ENCODE measurements at regions not wholly inside any gene's neighbourhood (a gene's known extent, or its start where the extent isn't known, plus 50 kb on each side); places are given as distances from the start of the nearest gene placed in this dataset.
"Not testable (repeated sequence)": the region's sequence is repeated elsewhere in the genome, so short reads cannot be mapped to it uniquely, and the experiment has no call there.

- Histone ChIP-seq H3K4me1 (ENCODE audit: insufficient read depth, low read length, poor library complexity, severe bottlenecking) (no peaks in the 10 kb centered on the region), H2AFZ (ENCODE audit: low read length) (no peak overlapping the region), H3K4me3 (ENCODE audit: low read depth, low read length, poor library complexity, severe bottlenecking) (no peak overlapping the region), H4K20me1 (ENCODE audit: insufficient read depth, low read length) (no peaks in the 10 kb centered on the region), H3K9me2 (ENCODE audit: insufficient read depth, low read length) (no peaks in the 10 kb centered on the region), H3K9me3 (ENCODE audit: low read length) (no peaks in the 10 kb centered on the region), H3K36me3 (ENCODE audit: insufficient read depth, low read length) (no peaks in the 10 kb centered on the region), H3K27ac (ENCODE audit: low read depth, low read length, poor library complexity, severe bottlenecking) (no peak overlapping the region), H3K4me2 (ENCODE audit: low read length) (no peak overlapping the region), H3K79me2 (ENCODE audit: insufficient read depth, low read depth, low read length) (no peaks in the 10 kb centered on the region)
- ChIA-PET CTCF (ENCODE audit: unreplicated experiment) (no interaction called here), POLR2A (interaction anchor here (0.5 to 1.3 kb wide), 3 partner anchors 38 to 1634 kb away, joined by 3 to 4 read pairs (median 4); no protein-coding TSS in a partner anchor)
- TF ChIP-seq CTCF (conservative IDR thresholded peaks at IDR 0.05; ENCODE audit: low read length) (no peak), EZH2phosphoT487 (IDR thresholded peaks at IDR 0.05; ENCODE audit: borderline replicate concordance, low read depth, low read length) (no peak)
- intact Hi-C loops (cut with micrococcal nuclease; ENCODE audit: unreplicated experiment), result no loop called here
- DNase-seq (ENCODE audit: low spot score), result no peak
- no TSS peak for BruUV-seq (replicated peaks)
These were observed 144.4 kb upstream of the IFNE start for GRCh38 chr9:21626493-21626892.

GRCh38 chr9:21628954-21629353 lies 146.8 kb upstream of the IFNE start:
- BruUV-seq (replicated peaks); CTCF ChIA-PET (ENCODE audit: unreplicated experiment): not testable (repeated sequence)

GRCh38 chr9:21634951-21635350 lies 152.8 kb upstream of the IFNE start:
- Histone ChIP-seq H3K4me2 (ENCODE audit: low read length) (no peak overlapping the region), H4K20me1 (ENCODE audit: insufficient read depth, low read length) (no peaks in the 10 kb centered on the region), H3K4me1 (ENCODE audit: insufficient read depth, low read length, poor library complexity, severe bottlenecking) (no peaks in the 10 kb centered on the region), H2AFZ (ENCODE audit: low read length) (no peak overlapping the region), H3K4me3 (ENCODE audit: low read depth, low read length, poor library complexity, severe bottlenecking) (no peak overlapping the region), H3K36me3 (ENCODE audit: insufficient read depth, low read length) (no peaks in the 10 kb centered on the region), H3K9me2 (ENCODE audit: insufficient read depth, low read length) (no peaks in the 10 kb centered on the region), H3K79me2 (ENCODE audit: insufficient read depth, low read depth, low read length) (no peaks in the 10 kb centered on the region), H3K9me3 (ENCODE audit: low read length) (no peaks in the 10 kb centered on the region), H3K27ac (ENCODE audit: low read depth, low read length, poor library complexity, severe bottlenecking) (no peak overlapping the region)
- intact Hi-C loops (cut with micrococcal nuclease; ENCODE audit: unreplicated experiment), result no loop called here
- POLR2A ChIA-PET, result interaction anchor here (1.3 kb wide), 1 partner anchor 10 kb away, joined by 6 read pairs; no protein-coding TSS in a partner anchor
- no TSS peak for BruUV-seq (replicated peaks)
- CTCF ChIA-PET (ENCODE audit: unreplicated experiment), result no interaction called here
- DNase-seq (ENCODE audit: low spot score), result no peak
- no peak for TF ChIP-seq CTCF (conservative IDR thresholded peaks at IDR 0.05; ENCODE audit: low read length)
- no peak for TF ChIP-seq EZH2phosphoT487 (IDR thresholded peaks at IDR 0.05; ENCODE audit: borderline replicate concordance, low read depth, low read length)

More at GRCh38 chr9:21628954-21629353, 146.8 kb upstream of the IFNE start:
- POLR2A ChIA-PET; H4K20me1 ChIP-seq (ENCODE audit: insufficient read depth, low read length); H3K27ac ChIP-seq (ENCODE audit: low read depth, low read length, poor library complexity, severe bottlenecking); H3K36me3 ChIP-seq (ENCODE audit: insufficient read depth, low read length); DNase-seq (ENCODE audit: low spot score); H3K4me3 ChIP-seq (ENCODE audit: low read depth, low read length, poor library complexity, severe bottlenecking); H3K4me2 ChIP-seq (ENCODE audit: low read length); H3K9me3 ChIP-seq (ENCODE audit: low read length); H3K4me1 ChIP-seq (ENCODE audit: insufficient read depth, low read length, poor library complexity, severe bottlenecking); intact Hi-C loops (cut with micrococcal nuclease; ENCODE audit: unreplicated experiment); H2AFZ ChIP-seq (ENCODE audit: low read length); H3K79me2 ChIP-seq (ENCODE audit: insufficient read depth, low read depth, low read length); H3K9me2 ChIP-seq (ENCODE audit: insufficient read depth, low read length): not testable (repeated sequence)
